Activated CD8-positive, alpha-beta T cell treated with anti-CD3 and anti-CD28 coated beads, Interleukin-2, amount 10 ng/mL, durations not matched to agents 7 days and 5 days (primary cell): ENCODE measurements at regions not wholly inside any gene's neighbourhood (a gene's known extent, or its start where the extent isn't known, plus 50 kb on each side); places are given as distances from the start of the nearest gene placed in this dataset.

Source experiments
- ATAC-seq: fragments of 150-1000 bp; cut with Tn5 transposase; one replicate; pipeline ENCODE4 v1.10.0; 2021; ENCODE audit warnings: moderate library complexity
- CTCF ChIA-PET: fragments of 350-600 bp; sonication (Branson Sonifier 250); formaldehyde crosslinking; loops from one replicate; lab custom pipeline; 2021; ENCODE audit warnings: antibody characterized with exemption; lab: Charles Lee
- POLR2A ChIA-PET: fragments of 350-600 bp; sonication (Branson Sonifier 250); formaldehyde crosslinking; loops from one replicate; lab custom pipeline; 2021; ENCODE audit warnings: antibody characterized with exemption; lab: Charles Lee
- DNase-seq: peaks from one replicate; pipeline ENCODE4 v3.0.0-alpha.2; 2020
- H3K27ac Mint-ChIP-seq: one replicate; pipeline ENCODE4 v1.8.0; 2021; ENCODE audit warnings: mild to moderate bottlenecking, mixed read lengths
- H3K27me3 Mint-ChIP-seq: one replicate; pipeline ENCODE4 v1.8.0; 2021; ENCODE audit warnings: low read depth, mixed read lengths
- H3K36me3 Mint-ChIP-seq: one replicate; pipeline ENCODE4 v1.8.0; 2021; ENCODE audit warnings: low read depth, mixed read lengths
- H3K4me1 Mint-ChIP-seq: one replicate; pipeline ENCODE4 v1.8.0; 2021; ENCODE audit warnings: low read depth, mixed read lengths
- H3K4me3 Mint-ChIP-seq: one replicate; pipeline ENCODE4 v1.8.0; 2021; ENCODE audit warnings: mild to moderate bottlenecking, mixed read lengths
- H3K9me3 Mint-ChIP-seq: one replicate; pipeline ENCODE4 v1.8.0; 2022; ENCODE audit warnings: mixed read lengths; ENCODE audit not compliant: insufficient read depth

DNA sequence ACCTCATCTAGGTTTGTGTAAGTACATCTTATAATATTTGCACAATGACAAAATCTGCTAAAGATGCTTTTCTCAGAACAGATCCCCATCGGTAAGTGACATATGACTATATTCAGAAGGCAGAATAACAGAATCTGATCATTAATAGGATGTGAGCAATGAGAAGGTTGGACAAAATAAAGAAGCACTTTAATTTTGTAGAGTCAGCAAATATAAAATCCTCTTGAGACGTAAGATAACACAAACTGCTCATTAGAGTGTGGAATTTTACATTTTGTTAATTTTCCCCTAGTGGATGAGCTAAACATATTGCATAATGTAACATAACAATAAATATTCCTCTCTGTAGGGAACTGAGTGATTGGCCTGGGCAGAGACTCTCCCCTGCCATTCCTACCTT, 658.4 kb upstream of the ZP4 start:
- POLR2A ChIA-PET, result no interaction called here
- no peak overlapping the region for H3K27ac Mint-ChIP-seq
- H3K27me3 Mint-ChIP-seq, result no peaks in the 10 kb centered on the region
- no peaks in the 10 kb centered on the region for H3K36me3 Mint-ChIP-seq
- H3K4me1 Mint-ChIP-seq, result no peaks in the 10 kb centered on the region
- DNase-seq, result no peak
- H3K9me3 Mint-ChIP-seq, result peaks cover 11% of the 10 kb centered on the region
- CTCF ChIA-PET, result no interaction called here
- H3K4me3 Mint-ChIP-seq, result no peak overlapping the region
- no peak for ATAC-seq

DNA sequence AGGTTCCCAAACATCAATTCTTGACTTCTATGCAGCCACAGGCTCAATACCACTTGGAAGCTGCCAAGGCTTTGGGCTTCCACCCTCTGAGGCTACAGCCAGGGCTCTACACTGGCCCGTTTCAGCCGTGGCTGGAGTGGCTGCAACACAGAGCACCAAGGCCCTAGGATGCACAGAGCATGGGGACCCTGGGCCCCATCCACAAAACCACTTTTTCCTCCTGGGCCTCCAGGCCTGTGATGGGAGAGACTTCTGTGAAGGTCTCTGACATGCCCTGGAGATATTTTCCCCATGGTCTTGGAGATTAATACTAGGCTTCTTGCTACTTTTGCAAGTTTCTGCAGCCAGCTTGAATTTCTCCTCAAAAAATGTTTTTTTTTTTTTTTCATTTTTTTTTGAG, 655.4 kb upstream of the ZP4 start:
- Mint-ChIP-seq H3K4me1 (no peaks in the 10 kb centered on the region), H3K27me3 (no peaks in the 10 kb centered on the region), H3K36me3 (no peaks in the 10 kb centered on the region), H3K27ac (no peak overlapping the region), H3K4me3 (no peak overlapping the region), H3K9me3 (peaks cover 11% of the 10 kb centered on the region)
- ATAC-seq (no peak), DNase-seq (no peak)
- CTCF ChIA-PET, result no interaction called here
- POLR2A ChIA-PET, result no interaction called here

DNA sequence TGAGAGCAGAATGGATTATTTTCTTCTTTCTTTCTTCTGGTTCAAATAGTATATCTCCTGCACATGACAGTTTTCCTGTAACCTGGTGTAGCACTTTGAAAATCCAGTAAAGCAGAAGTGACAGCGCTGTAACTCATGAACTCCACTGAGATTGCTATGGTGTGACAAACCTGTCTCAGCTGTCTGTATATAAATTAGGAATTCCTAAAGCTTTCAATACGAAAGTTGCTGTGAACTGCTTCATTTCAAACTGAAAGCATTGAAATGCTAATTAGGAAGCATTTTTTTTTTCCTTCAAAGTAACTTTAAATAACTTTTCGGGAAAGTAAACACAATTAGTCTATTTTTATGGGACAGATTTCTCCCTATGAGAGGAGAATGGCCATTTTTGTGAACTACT, 646.9 kb upstream of the ZP4 start:
- peaks cover 16% of the 10 kb centered on the region for H3K9me3 Mint-ChIP-seq
- no peaks in the 10 kb centered on the region for H3K27me3 Mint-ChIP-seq
- H3K4me1 Mint-ChIP-seq, result no peaks in the 10 kb centered on the region
- ChIA-PET CTCF (no interaction called here), POLR2A (no interaction called here)
- H3K36me3 Mint-ChIP-seq, result no peaks in the 10 kb centered on the region
- DNase-seq, result no peak
- H3K27ac Mint-ChIP-seq, result no peak overlapping the region
- H3K4me3 Mint-ChIP-seq, result no peak overlapping the region
- no peak for ATAC-seq

DNA sequence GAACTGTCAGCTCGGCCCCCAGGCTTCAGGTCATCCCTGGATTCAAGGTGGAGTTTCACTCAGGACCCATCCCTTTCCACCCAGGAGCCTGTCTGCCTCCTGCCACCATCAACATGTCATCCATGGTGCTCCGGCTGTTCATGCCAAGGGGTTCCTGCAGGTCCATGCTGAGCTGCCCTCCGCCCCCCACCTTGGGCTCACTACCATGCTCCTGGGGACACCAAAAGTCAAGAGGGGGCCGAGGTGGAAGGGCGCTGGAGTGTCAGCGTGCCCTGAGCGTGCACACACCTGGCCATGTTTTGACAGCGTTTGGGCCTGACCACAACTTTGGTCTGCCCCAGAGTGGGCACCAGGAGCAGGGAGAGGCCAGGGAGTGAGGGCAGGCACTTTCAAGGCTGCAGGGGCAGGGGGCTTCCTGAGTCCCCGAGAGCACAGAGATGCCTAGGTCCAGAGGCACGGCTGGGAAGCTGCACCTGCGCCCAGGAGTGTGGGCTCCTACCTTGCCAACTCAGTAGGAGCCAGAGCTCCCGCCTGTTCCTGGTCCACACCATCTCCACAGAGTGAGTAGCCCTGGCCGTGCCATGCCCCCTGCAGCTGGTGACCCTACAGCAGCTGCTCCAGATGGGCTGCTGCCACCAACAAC, 639.6 kb upstream of the ZP4 start:
- Mint-ChIP-seq H3K36me3 (no peaks in the 10 kb centered on the region), H3K27ac (no peak overlapping the region), H3K4me1 (no peaks in the 10 kb centered on the region), H3K4me3 (no peak overlapping the region), H3K9me3 (peaks cover 9% of the 10 kb centered on the region), H3K27me3 (no peaks in the 10 kb centered on the region)
- ChIA-PET POLR2A (no interaction called here), CTCF (no interaction called here)
- ATAC-seq (no peak), DNase-seq (no peak)

DNA sequence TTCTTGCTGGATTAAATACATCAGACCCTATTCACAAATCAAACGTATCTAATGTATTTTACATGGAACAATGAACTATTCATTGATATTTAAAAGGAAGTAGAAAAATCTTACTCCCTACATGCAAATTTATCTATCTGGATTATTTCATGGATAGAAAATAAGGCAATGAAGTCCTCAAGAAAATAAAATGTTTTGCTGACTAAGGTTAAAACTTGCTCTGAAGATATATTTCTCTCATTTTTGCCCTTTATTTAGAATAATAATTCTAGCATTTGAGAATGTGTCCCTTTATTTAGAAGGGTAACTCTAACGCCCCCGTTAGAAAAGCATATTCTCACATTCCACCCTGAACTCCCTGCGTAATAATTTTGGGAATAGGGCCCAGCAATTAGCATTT, 627.0 kb upstream of the ZP4 start:
- POLR2A ChIA-PET, result no interaction called here
- H3K4me3 Mint-ChIP-seq, result no peak overlapping the region
- DNase-seq (no peak), ATAC-seq (no peak)
- no peaks in the 10 kb centered on the region for H3K36me3 Mint-ChIP-seq
- no peaks in the 10 kb centered on the region for H3K27me3 Mint-ChIP-seq
- CTCF ChIA-PET, result no interaction called here
- peaks cover 30% of the 10 kb centered on the region for H3K9me3 Mint-ChIP-seq
- no peaks in the 10 kb centered on the region for H3K4me1 Mint-ChIP-seq
- no peak overlapping the region for H3K27ac Mint-ChIP-seq

DNA sequence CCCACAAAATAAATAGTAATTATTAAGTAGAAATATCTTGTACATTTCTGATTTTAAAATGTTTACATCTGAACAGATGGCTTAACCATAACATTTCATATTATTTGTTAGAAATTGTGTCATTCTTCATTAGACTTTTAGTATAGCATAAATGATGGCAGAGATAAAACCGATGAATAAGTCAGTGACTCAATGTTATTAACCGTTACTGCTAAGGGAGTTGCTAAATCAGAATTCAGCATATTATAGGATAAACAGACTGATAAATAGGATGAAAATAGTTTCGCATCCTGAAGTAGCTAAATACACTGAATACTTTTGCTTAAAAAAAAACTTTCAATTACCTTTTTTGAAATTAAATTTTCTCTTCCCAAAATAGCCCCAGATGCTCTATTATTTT, 610.6 kb upstream of the ZP4 start:
- ChIA-PET POLR2A (no interaction called here), CTCF (no interaction called here)
- DNase-seq (no peak), ATAC-seq (no peak)
- H3K4me1 Mint-ChIP-seq, result no peaks in the 10 kb centered on the region
- H3K36me3 Mint-ChIP-seq, result no peaks in the 10 kb centered on the region
- H3K27ac Mint-ChIP-seq, result no peak overlapping the region
- H3K9me3 Mint-ChIP-seq, result peaks cover 20% of the 10 kb centered on the region
- no peaks in the 10 kb centered on the region for H3K27me3 Mint-ChIP-seq
- H3K4me3 Mint-ChIP-seq, result no peak overlapping the region

DNA sequence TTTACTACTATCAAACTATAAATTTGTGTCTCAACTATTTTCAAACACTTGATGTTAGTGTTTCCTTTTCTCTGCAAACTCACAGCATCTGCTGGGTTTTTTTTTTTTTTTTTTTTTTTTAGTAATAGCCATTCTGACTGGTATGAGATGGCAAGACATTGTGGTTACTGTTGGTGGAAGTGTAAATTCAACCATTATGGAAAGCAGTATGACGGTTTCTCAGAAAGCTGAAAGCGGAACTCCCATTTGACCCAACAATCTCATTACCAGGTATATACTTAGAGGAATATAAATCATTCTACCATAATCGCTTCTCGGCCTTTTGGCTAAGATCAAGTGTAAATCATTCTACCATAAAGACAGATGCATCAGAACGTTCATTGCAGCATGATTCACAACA, 608.3 kb upstream of the ZP4 start:
- no peaks in the 10 kb centered on the region for H3K4me1 Mint-ChIP-seq
- no peaks in the 10 kb centered on the region for H3K27me3 Mint-ChIP-seq
- H3K27ac Mint-ChIP-seq, result no peak overlapping the region
- ATAC-seq (no peak), DNase-seq (no peak)
- H3K36me3 Mint-ChIP-seq, result no peaks in the 10 kb centered on the region
- ChIA-PET POLR2A (no interaction called here), CTCF (no interaction called here)
- peaks cover 25% of the 10 kb centered on the region for H3K9me3 Mint-ChIP-seq
- no peak overlapping the region for H3K4me3 Mint-ChIP-seq

DNA sequence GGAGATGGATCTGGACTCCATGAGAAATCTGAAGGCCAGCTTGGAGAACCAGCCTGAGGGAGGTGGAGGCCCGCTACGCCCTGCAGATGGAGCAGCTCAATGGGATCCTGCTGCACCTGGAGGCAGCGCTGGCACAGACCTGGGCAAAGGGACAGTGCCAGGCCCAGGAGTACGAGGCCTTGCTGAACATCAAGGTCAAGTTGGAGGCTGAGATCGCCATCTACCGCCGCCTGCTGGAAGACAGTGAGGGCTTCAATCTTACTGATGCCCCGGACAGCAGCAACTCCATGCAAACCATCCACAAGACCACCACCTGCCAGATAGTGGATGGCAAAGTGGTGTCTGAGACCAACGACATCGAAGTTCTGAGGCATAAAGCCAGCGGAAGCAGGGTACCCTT, 601.5 kb upstream of the ZP4 start:
- H3K4me1 Mint-ChIP-seq, result no peaks in the 10 kb centered on the region
- H3K36me3 Mint-ChIP-seq, result no peaks in the 10 kb centered on the region
- peaks cover 5% of the 10 kb centered on the region for H3K9me3 Mint-ChIP-seq
- ATAC-seq (no peak), DNase-seq (no peak)
- POLR2A ChIA-PET, result no interaction called here
- no peaks in the 10 kb centered on the region for H3K27me3 Mint-ChIP-seq
- CTCF ChIA-PET, result no interaction called here
- H3K4me3 Mint-ChIP-seq, result no peak overlapping the region
- H3K27ac Mint-ChIP-seq, result no peak overlapping the region

DNA sequence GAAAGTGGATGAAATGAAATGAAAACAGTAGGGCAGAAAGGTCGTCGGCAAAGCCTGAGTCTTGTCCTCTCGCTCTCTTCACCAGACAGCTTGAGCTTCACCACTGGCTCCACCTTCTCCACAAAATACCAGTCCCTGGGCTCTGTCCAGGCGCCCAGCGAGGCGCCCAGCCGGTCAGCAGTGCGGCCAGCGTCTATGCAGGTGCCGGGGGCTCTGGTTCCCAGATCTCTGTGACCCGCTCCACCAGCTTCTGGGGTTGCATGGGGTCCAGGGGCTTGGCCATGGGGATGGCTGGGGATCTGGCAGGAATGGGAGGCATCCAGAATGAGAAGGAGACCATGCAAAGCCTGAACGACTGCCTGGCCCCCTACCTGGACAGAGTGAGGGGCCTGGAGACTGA, 600.5 kb upstream of the ZP4 start:
- Mint-ChIP-seq H3K4me1 (no peaks in the 10 kb centered on the region), H3K4me3 (no peak overlapping the region), H3K36me3 (no peaks in the 10 kb centered on the region), H3K27me3 (no peaks in the 10 kb centered on the region), H3K27ac (no peak overlapping the region), H3K9me3 (peaks cover 5% of the 10 kb centered on the region)
- DNase-seq, result no peak
- POLR2A ChIA-PET, result no interaction called here
- CTCF ChIA-PET, result no interaction called here
- no peak for ATAC-seq

DNA sequence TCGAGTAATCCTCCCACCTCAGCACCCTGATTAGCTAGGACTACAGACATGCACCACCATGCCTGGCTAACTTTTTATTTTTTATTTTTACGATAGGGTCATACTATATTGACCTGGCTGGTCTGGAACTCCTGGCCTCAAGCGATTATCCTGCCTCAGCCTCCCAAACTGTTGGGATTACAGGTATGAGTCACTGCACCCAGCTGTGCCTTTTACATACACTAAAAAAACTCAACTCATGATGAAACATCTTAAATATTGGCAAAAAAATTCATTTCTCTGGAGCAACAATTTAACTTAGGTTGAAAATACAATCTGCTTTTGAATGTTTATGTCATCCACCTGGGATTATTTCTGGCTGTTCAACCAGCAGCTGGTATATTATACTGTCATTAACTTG, 598.3 kb upstream of the ZP4 start:
- H3K36me3 Mint-ChIP-seq, result no peaks in the 10 kb centered on the region
- CTCF ChIA-PET, result no interaction called here
- no peak for ATAC-seq

DNA sequence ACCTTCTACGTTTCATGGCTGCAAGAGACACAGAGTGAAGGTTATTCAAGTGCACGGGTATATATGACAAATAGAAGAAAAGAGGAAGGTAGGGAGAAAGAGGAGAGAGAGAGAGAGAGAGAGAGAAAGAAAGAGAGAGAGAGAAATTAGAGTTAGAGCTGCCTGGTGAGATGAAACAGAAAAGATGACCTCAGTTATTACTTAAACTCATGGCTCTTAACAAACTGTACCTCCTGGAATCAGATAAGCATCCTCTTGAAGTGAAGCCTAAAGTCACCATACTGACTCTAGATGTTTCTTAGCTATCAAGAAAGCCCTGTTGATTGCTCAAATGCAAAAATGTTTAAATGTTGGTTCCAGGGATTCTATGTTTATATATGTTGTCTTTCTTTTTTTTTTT, 597.7 kb upstream of the ZP4 start:
- DNase-seq (no peak), ATAC-seq (no peak)
- no peak overlapping the region for H3K4me3 Mint-ChIP-seq
- ChIA-PET CTCF (no interaction called here), POLR2A (no interaction called here)
- no peaks in the 10 kb centered on the region for H3K27me3 Mint-ChIP-seq
- H3K4me1 Mint-ChIP-seq, result no peaks in the 10 kb centered on the region
- no peaks in the 10 kb centered on the region for H3K9me3 Mint-ChIP-seq
- H3K27ac Mint-ChIP-seq, result no peak overlapping the region
- H3K36me3 Mint-ChIP-seq, result no peaks in the 10 kb centered on the region

More for the DNA sequence above, 598.3 kb upstream of the ZP4 start:
- POLR2A ChIA-PET, result no interaction called here
- H3K4me1 Mint-ChIP-seq, result no peaks in the 10 kb centered on the region
- no peak overlapping the region for H3K4me3 Mint-ChIP-seq
- no peaks in the 10 kb centered on the region for H3K27me3 Mint-ChIP-seq
- H3K9me3 Mint-ChIP-seq, result no peaks in the 10 kb centered on the region
- H3K27ac Mint-ChIP-seq, result no peak overlapping the region
- no peak for DNase-seq

DNA sequence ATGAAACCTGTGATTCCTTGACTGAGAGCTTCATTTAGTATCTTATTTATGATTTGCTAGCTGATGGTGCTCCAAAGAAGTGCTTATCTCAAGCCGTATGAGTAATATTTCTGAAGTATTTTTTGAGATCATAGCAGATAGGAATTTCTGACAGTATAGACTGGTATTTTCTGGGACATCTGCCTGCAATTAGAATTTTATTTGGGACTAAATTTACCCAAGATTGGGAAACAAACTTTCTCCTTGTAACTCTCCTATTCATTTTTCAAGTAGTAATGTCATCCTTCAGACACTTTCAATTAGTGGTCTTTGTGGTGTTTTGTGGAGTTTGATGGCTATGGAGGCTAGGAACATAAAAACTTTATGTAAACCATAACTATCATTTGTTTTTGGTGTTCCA, 597.2 kb upstream of the ZP4 start:
- Mint-ChIP-seq H3K27me3 (no peaks in the 10 kb centered on the region), H3K4me1 (no peaks in the 10 kb centered on the region), H3K9me3 (no peaks in the 10 kb centered on the region), H3K4me3 (no peak overlapping the region), H3K27ac (no peak overlapping the region), H3K36me3 (no peaks in the 10 kb centered on the region)
- POLR2A ChIA-PET, result no interaction called here
- no peak for ATAC-seq
- CTCF ChIA-PET, result no interaction called here
- DNase-seq, result no peak

DNA sequence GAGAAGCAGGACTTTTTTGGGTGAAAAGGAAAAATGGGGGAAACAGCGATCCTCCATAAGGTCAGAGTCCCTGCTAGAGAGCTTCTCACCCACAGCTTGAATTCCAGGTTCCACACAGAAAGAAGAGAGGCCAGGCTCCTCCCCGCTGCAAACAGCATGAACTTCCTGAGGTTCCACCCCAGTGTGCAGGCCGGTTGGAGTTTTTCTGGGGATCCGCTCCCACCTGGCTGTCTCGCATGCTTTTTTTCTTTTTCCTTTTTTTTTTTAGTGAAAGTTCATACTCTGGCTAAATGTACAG, 595.1 kb upstream of the ZP4 start:
- DNase-seq (no peak), ATAC-seq (no peak)
- ChIA-PET POLR2A (no interaction called here), CTCF (no interaction called here)
- Mint-ChIP-seq H3K27me3 (no peaks in the 10 kb centered on the region), H3K4me1 (no peaks in the 10 kb centered on the region), H3K9me3 (no peaks in the 10 kb centered on the region), H3K27ac (no peak overlapping the region), H3K4me3 (no peak overlapping the region), H3K36me3 (no peaks in the 10 kb centered on the region)
